Calu3 (cell line): ENCODE measurements at regions not wholly inside any gene's neighbourhood (a gene's known extent, or its start where the extent isn't known, plus 50 kb on each side); places are given as distances from the start of the nearest gene placed in this dataset.

Source experiments
- BruUV-seq: library from RNA; stranded (reverse); fragments of 400-500 nt; replicated peaks from 2 replicates; lab custom pipeline; 2021; lab: Mats Ljungman, UMichigan
- CTCF ChIA-PET: fragments of 300-600 bp; sonication (Branson Sonifier 250); formaldehyde crosslinking; loops from one replicate; lab custom pipeline; 2022; ENCODE audit warnings: antibody characterized with exemption; lab: Charles Lee
- DNase-seq: peaks from one replicate; pipeline ENCODE4 v3.0.0; 2022
- H3K27ac Mint-ChIP-seq: one replicate; pipeline ENCODE4 v1.8.0; 2022; ENCODE audit warnings: mixed read lengths; ENCODE audit not compliant: unreplicated experiment
- H3K27me3 Mint-ChIP-seq: one replicate; pipeline ENCODE4 v1.8.0; 2022; ENCODE audit warnings: mixed read lengths; ENCODE audit not compliant: unreplicated experiment
- H3K36me3 Mint-ChIP-seq: one replicate; pipeline ENCODE4 v1.8.0; 2022; ENCODE audit warnings: mild to moderate bottlenecking, moderate library complexity, mixed read lengths; ENCODE audit not compliant: insufficient read depth, unreplicated experiment
- H3K4me1 Mint-ChIP-seq: one replicate; pipeline ENCODE4 v1.8.0; 2022; ENCODE audit warnings: mild to moderate bottlenecking, low read depth, mixed read lengths; ENCODE audit not compliant: unreplicated experiment
- H3K4me3 Mint-ChIP-seq: one replicate; pipeline ENCODE4 v1.8.0; 2022; ENCODE audit warnings: mild to moderate bottlenecking, low read depth, moderate library complexity, mixed read lengths; ENCODE audit not compliant: unreplicated experiment
- H3K9me3 Mint-ChIP-seq: one replicate; pipeline ENCODE4 v1.8.0; 2022; ENCODE audit warnings: low read depth, mixed read lengths; ENCODE audit not compliant: unreplicated experiment
- intact Hi-C: fragments of 100-400 bp; cut with micrococcal nuclease; formaldehyde crosslinking; loops from one replicate; pipeline ENCODE4 v1.10.0; 2022; ENCODE audit not compliant: unreplicated experiment
- TF ChIP-seq, protein P1 (sequence below): fragments of 200-600 bp; IDR thresholded peaks from one replicate; pipeline ENCODE4 v1.8.0; 2022; ENCODE audit warnings: antibody characterized with exemption; ENCODE audit not compliant: unreplicated experiment

- TF ChIP-seq, protein P1, sequence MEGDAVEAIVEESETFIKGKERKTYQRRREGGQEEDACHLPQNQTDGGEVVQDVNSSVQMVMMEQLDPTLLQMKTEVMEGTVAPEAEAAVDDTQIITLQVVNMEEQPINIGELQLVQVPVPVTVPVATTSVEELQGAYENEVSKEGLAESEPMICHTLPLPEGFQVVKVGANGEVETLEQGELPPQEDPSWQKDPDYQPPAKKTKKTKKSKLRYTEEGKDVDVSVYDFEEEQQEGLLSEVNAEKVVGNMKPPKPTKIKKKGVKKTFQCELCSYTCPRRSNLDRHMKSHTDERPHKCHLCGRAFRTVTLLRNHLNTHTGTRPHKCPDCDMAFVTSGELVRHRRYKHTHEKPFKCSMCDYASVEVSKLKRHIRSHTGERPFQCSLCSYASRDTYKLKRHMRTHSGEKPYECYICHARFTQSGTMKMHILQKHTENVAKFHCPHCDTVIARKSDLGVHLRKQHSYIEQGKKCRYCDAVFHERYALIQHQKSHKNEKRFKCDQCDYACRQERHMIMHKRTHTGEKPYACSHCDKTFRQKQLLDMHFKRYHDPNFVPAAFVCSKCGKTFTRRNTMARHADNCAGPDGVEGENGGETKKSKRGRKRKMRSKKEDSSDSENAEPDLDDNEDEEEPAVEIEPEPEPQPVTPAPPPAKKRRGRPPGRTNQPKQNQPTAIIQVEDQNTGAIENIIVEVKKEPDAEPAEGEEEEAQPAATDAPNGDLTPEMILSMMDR: no peak
- Mint-ChIP-seq H3K36me3 (no peaks in the 10 kb centered on the region), H3K27ac (no peak overlapping the region), H3K4me3 (no peak overlapping the region), H3K27me3 (peaks cover 23% of the 10 kb centered on the region), H3K4me1 (peaks cover 24% of the 10 kb centered on the region), H3K9me3 (no peaks in the 10 kb centered on the region)
- CTCF ChIA-PET: no interaction called here
- intact Hi-C loops: no loop called here
- BruUV-seq: no TSS peak
- no peak for DNase-seq
Observed at GRCh38 chr5:158056130-158056825, 197.3 kb upstream of the CLINT1 start.

- no peaks in the 10 kb centered on the region for H3K9me3 Mint-ChIP-seq
- BruUV-seq: no TSS peak
- TF ChIP-seq, protein P1: no peak
- H3K27me3 Mint-ChIP-seq: peaks cover 19% of the 10 kb centered on the region
- CTCF ChIA-PET: interaction anchor here (0.6 to 1.8 kb wide), 2 partner anchors 16 to 20 kb away, joined by 3 to 8 read pairs; no protein-coding TSS in a partner anchor
- peaks cover 24% of the 10 kb centered on the region for H3K4me1 Mint-ChIP-seq
- H3K27ac Mint-ChIP-seq: no peak overlapping the region
- H3K36me3 Mint-ChIP-seq: no peaks in the 10 kb centered on the region
- no peak overlapping the region for H3K4me3 Mint-ChIP-seq
- intact Hi-C loops: no loop called here
- no peak for DNase-seq
Observed at GRCh38 chr5:158055111-158055501, 196.2 kb upstream of the CLINT1 start.

DNA sequence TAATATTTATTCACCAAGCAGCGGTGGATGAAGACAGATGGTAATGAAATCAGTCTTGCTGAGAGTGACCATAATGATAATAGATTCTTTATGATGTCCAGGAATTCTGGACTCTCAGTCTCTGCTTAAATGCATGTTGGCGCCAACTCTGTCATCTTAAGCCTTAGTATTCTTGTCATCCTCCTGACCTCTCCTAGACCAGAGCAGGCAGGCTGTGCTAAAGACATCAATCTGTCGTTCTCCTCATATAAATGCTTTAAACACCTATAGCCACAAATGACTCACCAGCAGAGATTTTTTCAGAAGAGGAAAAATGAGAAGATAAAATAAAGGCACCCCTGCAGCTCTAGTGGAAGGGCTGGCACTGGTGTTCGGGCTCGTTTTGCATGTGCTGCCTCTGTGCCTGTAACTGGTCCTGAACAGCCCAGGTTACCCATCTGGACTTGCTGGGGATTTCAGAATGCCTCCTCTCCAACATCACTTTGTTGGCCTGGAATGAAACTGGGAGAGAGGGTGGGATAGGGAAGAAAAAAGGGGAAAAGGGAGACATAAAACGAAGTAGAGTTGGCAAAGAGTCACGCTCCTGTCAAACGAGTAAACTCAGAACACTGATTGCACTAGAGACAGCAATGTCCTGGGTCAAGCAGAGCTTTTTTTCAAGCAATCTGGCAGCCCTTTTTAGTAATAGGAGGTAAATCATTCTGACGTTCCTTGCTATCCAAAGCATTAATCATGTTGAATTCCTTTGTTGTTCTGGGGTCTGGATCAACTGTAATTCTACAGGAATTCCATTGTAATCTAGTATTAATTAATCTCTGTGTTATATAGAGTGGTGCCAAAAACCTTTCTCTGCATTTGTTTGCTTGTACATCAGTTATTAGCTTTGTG lies 195.5 kb upstream of the CLINT1 start:
- Mint-ChIP-seq H3K36me3 (no peaks in the 10 kb centered on the region), H3K27ac (no peak overlapping the region), H3K4me1 (peaks cover 24% of the 10 kb centered on the region), H3K27me3 (peaks cover 26% of the 10 kb centered on the region), H3K9me3 (no peaks in the 10 kb centered on the region), H3K4me3 (no peak overlapping the region)
- TF ChIP-seq, protein P1: no peak
- no TSS peak for BruUV-seq
- intact Hi-C loops: no loop called here
- CTCF ChIA-PET: interaction anchor here (0.6 to 1.8 kb wide), 3 partner anchors 16 to 122 kb away, joined by 3 to 8 read pairs (median 4); no protein-coding TSS in a partner anchor
- DNase-seq: no peak

- peaks cover 31% of the 10 kb centered on the region for H3K27me3 Mint-ChIP-seq
- no peak for DNase-seq
- BruUV-seq: no TSS peak
- H3K27ac Mint-ChIP-seq: no peak overlapping the region
- TF ChIP-seq, protein P1: no peak
- intact Hi-C loops: no loop called here
- peaks cover 14% of the 10 kb centered on the region for H3K4me1 Mint-ChIP-seq
- CTCF ChIA-PET: interaction anchor here (0.7 to 1.5 kb wide), 2 partner anchors 24 to 222 kb away, joined by 4 to 5 read pairs; no protein-coding TSS in a partner anchor
- H3K36me3 Mint-ChIP-seq: no peaks in the 10 kb centered on the region
- no peak overlapping the region for H3K4me3 Mint-ChIP-seq
- H3K9me3 Mint-ChIP-seq: no peaks in the 10 kb centered on the region
Observed at GRCh38 chr5:158051036-158051435, 192.1 kb upstream of the CLINT1 start.
